Endodermal cell (in vitro differentiated cells): ENCODE measurements at regions not wholly inside any gene's neighbourhood (a gene's known extent, or its start where the extent isn't known, plus 50 kb on each side); places are given as distances from the start of the nearest gene placed in this dataset.

Source experiments
- DNase-seq: peaks from one replicate; pipeline ENCODE4 v3.0.0-alpha.2; 2017
- H3K27ac ChIP-seq: 2 replicates; pipeline ENCODE4 v1.5.1; 2013; ENCODE audit warnings: mild to moderate bottlenecking, low read depth, low read length, moderate library complexity
- H3K27me3 ChIP-seq: 2 replicates; pipeline ENCODE4 v1.6.1; 2013; ENCODE audit warnings: mild to moderate bottlenecking, low read length, moderate library complexity; ENCODE audit not compliant: insufficient read depth, control insufficient read depth, poor library complexity, severe bottlenecking
- H3K36me3 ChIP-seq: 2 replicates; pipeline ENCODE4 v1.7.0; 2013; ENCODE audit warnings: mild to moderate bottlenecking, low read length, moderate library complexity; ENCODE audit not compliant: control insufficient read depth, insufficient read depth
- H3K4me1 ChIP-seq: one replicate; pipeline ENCODE4 v1.7.0; 2013; ENCODE audit warnings: low read length; ENCODE audit not compliant: control insufficient read depth, insufficient read depth
- H3K4me3 ChIP-seq: 2 replicates; pipeline ENCODE4 v1.5.1; 2013; ENCODE audit warnings: mild to moderate bottlenecking, low read length, moderate library complexity
- H3K9ac ChIP-seq: 2 replicates; pipeline ENCODE4 v1.6.1; 2013; ENCODE audit warnings: mild to moderate bottlenecking, low read length, moderate library complexity; ENCODE audit not compliant: poor library complexity, severe bottlenecking; ENCODE audit errors: extremely low read depth
- H3K9me3 ChIP-seq: 2 replicates; pipeline ENCODE4 v1.6.1; 2013; ENCODE audit warnings: mild to moderate bottlenecking, low read length, moderate library complexity; ENCODE audit not compliant: control insufficient read depth
- H3K27ac Mint-ChIP-seq: 2 replicates; pipeline ENCODE4 v1.8.0; 2020; ENCODE audit warnings: mixed read lengths
- H3K27me3 Mint-ChIP-seq: 2 replicates; pipeline ENCODE4 v1.8.0; 2021; ENCODE audit warnings: mild to moderate bottlenecking, mixed read lengths; ENCODE audit not compliant: insufficient read depth
- H3K36me3 Mint-ChIP-seq: 2 replicates; pipeline ENCODE4 v1.8.0; 2020; ENCODE audit warnings: low read depth, mixed read lengths
- H3K4me1 Mint-ChIP-seq: 2 replicates; pipeline ENCODE4 v1.8.0; 2020; ENCODE audit warnings: mixed read lengths
- H3K4me3 Mint-ChIP-seq: 2 replicates; pipeline ENCODE4 v1.8.0; 2020; ENCODE audit warnings: mild to moderate bottlenecking, moderate library complexity, mixed read lengths
- H3K9me3 Mint-ChIP-seq: 2 replicates; pipeline ENCODE4 v1.8.0; 2020; ENCODE audit warnings: mild to moderate bottlenecking, mixed read lengths
- CTCF ChIP-seq: fragments of 200-600 bp; sonication (generic); conservative IDR thresholded peaks from 2 replicates; pipeline ENCODE4 v1.5.0; 2021; ENCODE audit warnings: antibody characterized with exemption, mild to moderate bottlenecking
- WGBS, 2 experiments: methylation state at CpG; one replicate each; pipeline versions ENCODE4 v1.1.5 to v1.1.7; 2013; ENCODE audit warnings: missing lambda C conversion rate in 2 of 2, mixed read lengths in 1 of 2; ENCODE audit not compliant: insufficient coverage in 1 of 2, insufficient read length in 1 of 2; 5-methylcytosine and 5-hydroxymethylcytosine counted together

DNA sequence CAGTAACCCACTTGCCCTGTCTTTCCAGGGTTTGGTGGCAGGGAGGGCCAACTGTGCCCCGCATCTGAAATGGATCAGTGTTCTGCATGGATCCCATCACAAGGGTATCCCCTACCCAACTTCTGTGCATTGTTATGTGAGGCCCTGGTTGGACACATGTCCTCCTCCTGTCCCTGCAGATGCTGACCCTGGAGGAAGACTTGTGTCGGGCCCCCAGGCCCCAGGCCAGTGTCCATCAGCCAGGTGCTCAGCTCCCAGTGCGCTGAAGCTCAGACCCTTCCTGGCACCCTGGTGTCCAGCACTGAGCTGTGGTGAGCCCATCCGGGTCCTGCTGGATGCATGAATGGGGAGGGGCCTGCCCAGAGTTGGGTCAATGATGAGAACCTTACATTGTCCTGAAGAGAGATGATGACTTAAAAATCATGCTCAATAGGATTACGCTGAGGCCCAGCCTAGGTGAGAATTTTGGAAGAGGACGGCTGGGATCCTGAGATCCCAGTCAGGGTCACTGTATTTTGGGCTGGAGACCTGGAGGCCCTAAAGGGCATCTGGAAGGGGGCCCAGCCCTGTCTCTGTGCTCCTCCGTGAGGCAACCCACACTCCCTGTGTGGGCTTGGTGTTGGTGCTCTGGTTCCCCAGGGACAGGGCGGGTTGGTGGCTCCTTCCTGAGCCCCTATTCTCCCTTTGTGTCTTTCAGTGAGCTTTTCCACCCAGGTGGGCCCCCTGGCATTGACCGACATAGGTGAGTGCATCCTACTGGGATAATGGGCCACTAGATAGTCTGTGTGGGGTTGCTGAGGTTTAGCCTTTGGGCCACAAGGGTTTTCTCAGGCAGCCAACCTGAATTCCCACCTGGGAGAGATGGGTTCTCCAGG is 199.1 kb downstream of the UBE3A start:
- Histone ChIP-seq H3K36me3 (no peaks in the 10 kb centered on the region), H3K27me3 (no peaks in the 10 kb centered on the region), H3K9me3 (no peaks in the 10 kb centered on the region), H3K27ac (no peak overlapping the region), H3K4me1 (no peaks in the 10 kb centered on the region), H3K9ac (no peak overlapping the region), H3K4me3 (no peak overlapping the region)
- no peak for TF ChIP-seq CTCF
- Mint-ChIP-seq H3K4me3 (no peak overlapping the region), H3K9me3 (peaks cover 91% of the 10 kb centered on the region), H3K4me1 (no peaks in the 10 kb centered on the region), H3K36me3 (no peaks in the 10 kb centered on the region), H3K27me3 (no peaks in the 10 kb centered on the region), H3K27ac (no peak overlapping the region)
- no peak for DNase-seq
- 72 to 81% methylated on average over 6 to 9 of the region's 9 CpGs for WGBS, 2 experiments

DNA sequence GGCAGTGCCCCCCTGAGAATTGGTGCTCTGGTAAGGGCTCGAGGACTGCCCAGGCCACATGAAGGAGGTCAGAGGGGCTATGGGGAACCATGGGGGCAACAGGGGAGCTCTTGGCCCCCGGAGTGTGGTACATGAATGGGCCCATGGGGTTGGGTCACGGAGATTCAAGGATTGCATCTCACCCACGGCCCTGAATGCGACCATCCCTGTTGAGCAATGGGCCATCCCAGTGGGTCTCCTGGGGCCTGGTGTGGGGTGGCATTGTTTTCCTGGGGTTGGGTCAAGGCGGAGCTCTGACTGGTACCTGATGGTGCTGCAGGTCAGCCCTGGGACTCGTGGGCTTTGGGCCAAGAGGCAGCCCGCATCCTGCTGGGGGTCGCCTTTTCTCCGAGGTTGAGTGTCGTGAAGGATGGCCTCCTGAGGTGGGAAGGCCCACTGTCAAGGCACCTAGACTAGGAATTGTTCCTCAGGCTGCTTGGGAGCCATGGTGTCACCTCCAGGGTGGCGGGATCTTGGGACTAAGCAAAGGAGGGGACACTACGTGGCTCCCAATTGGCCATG is 198.3 kb downstream of the UBE3A start:
- H3K9ac ChIP-seq, result no peak overlapping the region
- Mint-ChIP-seq H3K4me3 (no peak overlapping the region), H3K36me3 (no peaks in the 10 kb centered on the region), H3K9me3 (peaks cover 92% of the 10 kb centered on the region), H3K27me3 (no peaks in the 10 kb centered on the region), H3K4me1 (no peaks in the 10 kb centered on the region), H3K27ac (no peak overlapping the region)
- no peaks in the 10 kb centered on the region for H3K4me1 ChIP-seq
- no peaks in the 10 kb centered on the region for H3K36me3 ChIP-seq
- H3K27me3 ChIP-seq, result no peaks in the 10 kb centered on the region
- DNase-seq, result no peak
- 82 to 83% methylated on average over 6 to 13 of the region's 13 CpGs for WGBS, 2 experiments
- TF ChIP-seq CTCF, result no peak
- H3K9me3 ChIP-seq, result no peaks in the 10 kb centered on the region
- no peak overlapping the region for H3K4me3 ChIP-seq
- no peak overlapping the region for H3K27ac ChIP-seq

DNA sequence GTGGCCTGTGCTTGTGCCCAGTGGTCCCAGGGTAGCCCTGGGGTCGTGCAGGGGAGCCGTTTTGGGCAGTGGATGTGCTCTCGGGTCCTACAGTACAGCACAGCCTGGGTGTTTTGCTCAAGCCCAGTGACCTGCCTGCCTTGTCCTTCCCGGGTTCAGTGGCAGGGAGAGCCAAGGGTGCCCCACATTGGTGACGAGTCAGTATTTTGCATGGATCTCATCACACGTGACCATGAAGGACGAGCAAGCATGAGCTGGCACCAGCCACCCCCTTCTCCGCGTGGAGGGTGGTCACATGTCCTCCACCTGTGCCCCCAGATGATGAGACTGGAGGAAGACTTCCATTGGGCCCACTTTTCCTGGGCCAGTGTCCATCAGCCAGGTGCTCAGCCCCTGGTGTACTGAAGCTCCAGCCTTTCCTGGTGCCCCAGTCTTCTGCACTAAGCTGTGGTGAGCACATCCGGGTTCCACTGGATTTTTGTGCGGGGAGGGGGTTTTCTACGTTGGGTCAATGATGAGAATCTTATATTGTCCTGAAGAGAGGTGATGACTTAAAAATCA is 197.5 kb downstream of the UBE3A start:
- Mint-ChIP-seq H3K4me3 (no peak overlapping the region), H3K27me3 (no peaks in the 10 kb centered on the region), H3K9me3 (peaks cover 92% of the 10 kb centered on the region), H3K36me3 (no peaks in the 10 kb centered on the region), H3K4me1 (no peaks in the 10 kb centered on the region), H3K27ac (no peak overlapping the region)
- no peak for TF ChIP-seq CTCF
- Histone ChIP-seq H3K27me3 (no peaks in the 10 kb centered on the region), H3K36me3 (no peaks in the 10 kb centered on the region), H3K9me3 (no peaks in the 10 kb centered on the region), H3K9ac (no peak overlapping the region), H3K4me1 (no peaks in the 10 kb centered on the region), H3K27ac (no peak overlapping the region), H3K4me3 (no peak overlapping the region)
- 77 to 78% methylated on average over 12 of the region's 12 CpGs for WGBS, 2 experiments
- no peak for DNase-seq
